Muscle layer of duodenum (tissue), 2 donors: ENCODE measurements at regions not wholly inside any gene's neighbourhood (a gene's known extent, or its start where the extent isn't known, plus 50 kb on each side); places are given as distances from the start of the nearest gene placed in this dataset.

Experiments used
- H3K27ac ChIP-seq: one replicate; pipeline ENCODE4 v1.7.0; 2013; ENCODE audit warnings: mild to moderate bottlenecking, low read length
- H3K27me3 ChIP-seq: one replicate; pipeline ENCODE4 v1.7.0; 2013; ENCODE audit warnings: low read depth, mild to moderate bottlenecking, control low read depth, low read length
- H3K36me3 ChIP-seq, 2 donors: one replicate each; pipeline ENCODE4 v1.7.0; 2013; ENCODE audit warnings: low read length in 2 of 2, control low read depth in 1 of 2, mild to moderate bottlenecking in 1 of 2; ENCODE audit not compliant: insufficient read depth in 2 of 2, control insufficient read depth in 1 of 2
- H3K4me1 ChIP-seq, 2 donors: one replicate each; pipeline ENCODE4 v1.7.0; 2013; ENCODE audit warnings: low read length in 2 of 2, mild to moderate bottlenecking in 2 of 2, control low read depth in 1 of 2, moderate library complexity in 1 of 2; ENCODE audit not compliant: insufficient read depth in 2 of 2, control insufficient read depth in 1 of 2
- H3K4me3 ChIP-seq, 2 donors: one replicate each; pipeline ENCODE4 v1.7.0; 2013; ENCODE audit warnings: low read length in 2 of 2, low read depth in 1 of 2, mild to moderate bottlenecking in 1 of 2
- H3K9me3 ChIP-seq, 2 donors: one replicate each; pipeline ENCODE4 v1.7.0; 2013; ENCODE audit warnings: low read length in 2 of 2, control low read depth in 1 of 2, mild to moderate bottlenecking in 1 of 2; ENCODE audit not compliant: control insufficient read depth in 1 of 2
- donor health status: healthy.

- Histone ChIP-seq H3K9me3 (no peaks in the 10 kb centered on the region), H3K36me3 (no peaks in the 10 kb centered on the region), H3K4me3 (no peak overlapping the region), H3K4me1 (no peaks in the 10 kb centered on the region), H3K27me3 (no peaks in the 10 kb centered on the region), H3K27ac (no peak overlapping the region)
These were observed 1600.6 kb downstream of the PLA2G4A start for GRCh38 chr1:188429386-188429785.

DNA sequence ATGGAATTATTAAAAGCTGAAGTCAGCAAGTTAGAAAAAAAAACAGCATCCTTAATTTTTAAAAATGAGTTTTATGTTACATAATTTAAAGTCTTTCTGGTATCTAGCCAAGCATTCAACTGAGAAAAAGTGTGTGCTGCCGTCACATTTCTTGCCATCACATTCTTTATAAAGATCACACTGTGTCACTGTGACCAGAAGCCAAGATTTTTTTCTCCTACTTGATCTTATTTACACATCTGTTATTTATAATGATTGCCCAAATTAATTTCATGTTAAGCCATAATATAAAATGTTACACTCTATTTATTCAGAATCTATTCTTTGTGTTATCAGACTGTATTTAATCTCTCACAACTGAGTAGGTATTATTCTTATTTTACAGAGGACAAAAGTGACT lies 1603.7 kb downstream of the PLA2G4A start:
- Histone ChIP-seq H3K36me3 (no peaks in the 10 kb centered on the region), H3K4me1 (no peaks in the 10 kb centered on the region), H3K9me3 (no peaks in the 10 kb centered on the region), H3K27me3 (no peaks in the 10 kb centered on the region), H3K27ac (no peak overlapping the region), H3K4me3 (no peak overlapping the region)

DNA sequence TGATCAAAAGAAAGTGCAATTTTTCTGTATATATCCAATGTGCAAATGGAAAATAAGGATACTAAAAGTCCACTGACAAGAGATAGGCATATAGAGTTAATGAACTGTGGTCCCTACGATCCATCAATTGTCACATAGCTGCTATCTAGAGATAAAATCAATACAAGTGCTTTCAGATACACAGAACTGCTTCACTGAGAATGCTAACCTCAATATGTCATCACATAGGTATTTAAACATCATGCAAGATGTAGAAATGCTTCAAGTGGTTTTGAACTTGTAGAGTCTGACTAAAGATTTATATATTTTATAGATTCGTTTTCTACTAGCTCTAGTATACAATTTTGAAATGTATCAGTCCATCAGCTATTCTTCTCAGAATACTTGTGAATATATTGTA lies 1604.7 kb downstream of the PLA2G4A start:
- Histone ChIP-seq H3K4me3 (no peak overlapping the region), H3K27me3 (no peaks in the 10 kb centered on the region), H3K36me3 (no peaks in the 10 kb centered on the region), H3K4me1 (no peaks in the 10 kb centered on the region), H3K27ac (no peak overlapping the region), H3K9me3 (no peaks in the 10 kb centered on the region)

GRCh38 chr1:188444526-188444925 lies 1615.8 kb downstream of the PLA2G4A start:
- H3K9me3 ChIP-seq, result no peaks in the 10 kb centered on the region
- no peaks in the 10 kb centered on the region for H3K27me3 ChIP-seq
- no peaks in the 10 kb centered on the region for H3K4me1 ChIP-seq
- no peaks in the 10 kb centered on the region for H3K36me3 ChIP-seq
- no peak overlapping the region for H3K4me3 ChIP-seq
- no peak overlapping the region for H3K27ac ChIP-seq

- Histone ChIP-seq H3K27me3 (no peaks in the 10 kb centered on the region), H3K27ac (no peak overlapping the region), H3K4me1 (no peaks in the 10 kb centered on the region), H3K9me3 (no peaks in the 10 kb centered on the region), H3K4me3 (no peak overlapping the region), H3K36me3 (no peaks in the 10 kb centered on the region)
These were observed 1634.1 kb downstream of the PLA2G4A start for GRCh38 chr1:188462837-188463236.

- no peaks in the 10 kb centered on the region for H3K4me1 ChIP-seq
- no peak overlapping the region for H3K4me3 ChIP-seq
- no peaks in the 10 kb centered on the region for H3K9me3 ChIP-seq
- H3K27ac ChIP-seq, result no peak overlapping the region
- no peaks in the 10 kb centered on the region for H3K36me3 ChIP-seq
- no peaks in the 10 kb centered on the region for H3K27me3 ChIP-seq
These were observed 1635.2 kb downstream of the PLA2G4A start for GRCh38 chr1:188463919-188464318.

GRCh38 chr1:188466539-188466938 lies 1637.8 kb downstream of the PLA2G4A start:
- no peaks in the 10 kb centered on the region for H3K9me3 ChIP-seq
- no peak overlapping the region for H3K27ac ChIP-seq
- H3K36me3 ChIP-seq, result no peaks in the 10 kb centered on the region
- no peaks in the 10 kb centered on the region for H3K4me1 ChIP-seq
- no peaks in the 10 kb centered on the region for H3K27me3 ChIP-seq
- H3K4me3 ChIP-seq, result no peak overlapping the region

- no peaks in the 10 kb centered on the region for H3K9me3 ChIP-seq
- no peaks in the 10 kb centered on the region for H3K27me3 ChIP-seq
- no peak overlapping the region for H3K4me3 ChIP-seq
- H3K36me3 ChIP-seq, result no peaks in the 10 kb centered on the region
- no peak overlapping the region for H3K27ac ChIP-seq
- H3K4me1 ChIP-seq, result no peaks in the 10 kb centered on the region
These were observed 1647.9 kb downstream of the PLA2G4A start for GRCh38 chr1:188476606-188477005.

DNA sequence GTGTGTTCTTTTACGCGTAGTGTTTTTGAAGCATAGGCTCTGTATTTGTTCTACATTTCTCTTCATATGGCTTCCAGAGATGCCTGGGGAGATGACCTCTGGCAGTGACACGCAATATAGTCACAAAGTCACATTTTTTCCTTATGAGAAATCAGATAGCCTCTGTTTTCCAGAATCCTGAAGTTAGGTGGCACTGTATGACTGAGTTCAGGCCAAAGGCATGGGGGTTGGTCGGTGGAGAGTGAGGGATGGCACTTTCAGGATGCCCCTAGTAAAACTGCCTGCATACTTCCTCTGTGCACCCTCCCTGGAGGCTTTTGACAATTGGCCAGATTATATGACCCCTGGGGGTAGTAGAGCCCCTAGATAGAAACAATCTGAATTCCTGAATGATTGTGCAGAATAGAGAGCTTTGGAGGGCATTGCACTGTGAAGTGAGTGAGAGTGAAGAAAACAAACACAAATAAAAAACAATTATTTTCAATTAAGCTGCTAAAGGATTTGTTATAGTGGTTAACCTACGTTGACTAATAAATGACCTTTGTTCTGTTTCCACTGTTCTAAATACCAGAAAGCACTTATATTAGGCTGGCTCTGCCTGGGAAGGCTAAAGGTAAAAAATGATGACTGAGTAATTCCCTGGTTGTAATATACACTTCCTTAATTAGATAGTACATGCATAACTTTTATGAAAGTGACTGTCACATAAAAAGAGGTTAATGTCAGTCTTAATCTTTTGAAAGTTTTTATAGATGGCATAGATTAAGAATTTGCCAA lies 1660.8 kb downstream of the PLA2G4A start:
- Histone ChIP-seq H3K36me3 (no peaks in the 10 kb centered on the region), H3K27ac (no peak overlapping the region), H3K27me3 (no peaks in the 10 kb centered on the region), H3K4me3 (no peak overlapping the region), H3K4me1 (no peaks in the 10 kb centered on the region), H3K9me3 (peaks cover 0 to 4% of the 10 kb centered on the region in 2 donors)

GRCh38 chr1:188496506-188496905 lies 1667.8 kb downstream of the PLA2G4A start:
- H3K4me1 ChIP-seq, result no peaks in the 10 kb centered on the region
- peaks cover 0 to 9% of the 10 kb centered on the region in 2 donors for H3K9me3 ChIP-seq
- no peaks in the 10 kb centered on the region for H3K27me3 ChIP-seq
- H3K27ac ChIP-seq, result no peak overlapping the region
- no peaks in the 10 kb centered on the region for H3K36me3 ChIP-seq
- no peak overlapping the region for H3K4me3 ChIP-seq

DNA sequence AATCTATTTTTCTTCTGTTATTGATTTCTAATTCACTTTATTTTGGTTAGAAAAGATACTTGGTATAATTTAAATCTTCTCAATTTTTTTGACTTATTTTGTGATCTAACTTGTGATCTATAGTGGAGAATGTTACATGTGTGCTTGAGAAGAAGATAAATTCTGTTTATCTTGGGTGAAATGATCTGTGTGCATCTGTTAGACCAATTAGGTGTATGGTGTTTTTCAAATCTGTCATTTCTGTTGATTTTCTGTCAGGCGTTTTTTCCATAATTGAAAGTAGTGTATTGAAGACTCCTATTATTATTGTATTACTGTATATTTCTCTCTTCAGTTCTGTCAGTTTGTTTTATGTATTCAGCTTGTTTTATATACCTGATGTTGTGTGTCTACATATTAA lies 1668.3 kb downstream of the PLA2G4A start:
- no peaks in the 10 kb centered on the region for H3K27me3 ChIP-seq

GRCh38 chr1:188499690-188500089 lies 1670.9 kb downstream of the PLA2G4A start:
- Histone ChIP-seq H3K27me3 (no peaks in the 10 kb centered on the region), H3K4me3 (no peak overlapping the region), H3K36me3 (no peaks in the 10 kb centered on the region), H3K4me1 (no peaks in the 10 kb centered on the region), H3K27ac (no peak overlapping the region), H3K9me3 (peaks cover 0 to 5% of the 10 kb centered on the region in 2 donors)

More for the DNA sequence above, 1668.3 kb downstream of the PLA2G4A start:
- H3K27ac ChIP-seq, result no peak overlapping the region
- peaks cover 0 to 9% of the 10 kb centered on the region in 2 donors for H3K9me3 ChIP-seq
- no peaks in the 10 kb centered on the region for H3K36me3 ChIP-seq
- no peaks in the 10 kb centered on the region for H3K4me1 ChIP-seq
- H3K4me3 ChIP-seq, result no peak overlapping the region
